ENCODE measurements at regions not wholly inside any gene's neighbourhood (a gene's known extent, or its start where the extent isn't known, plus 50 kb on each side); places are given as distances from the start of the nearest gene placed in this dataset.

GRCh38 chr7:68729371-68729770, 868.9 kb upstream of the AUTS2 start:
- H3K4me1 ChIP-seq (ENCODE audit: control insufficient read depth, insufficient read depth, low read length): no peaks in the 10 kb centered on the region
- no peak for ATAC-seq
- Mint-ChIP-seq H3K4me1 (no peaks in the 10 kb centered on the region), H3K4me3 (no peak overlapping the region), H3K9me3 (peaks cover 4 to 6% of the 10 kb centered on the region in 2 donors), H3K27ac (no peak overlapping the region), H3K27me3 (ENCODE audit: low read depth in 2 of 2) (no peaks in the 10 kb centered on the region), H3K36me3 (no peaks in the 10 kb centered on the region)
- intact Hi-C loops (cut with micrococcal nuclease): no loop called here
- no peak for DNase-seq
- H3K27ac ChIP-seq (ENCODE audit: low read length): no peak overlapping the region
- H3K4me3 ChIP-seq (ENCODE audit: low read length): no peak overlapping the region
- TF ChIP-seq CTCF (IDR thresholded peaks at IDR 0.05): no peak
- peaks cover 2% of the 10 kb centered on the region for H3K9me3 ChIP-seq (ENCODE audit: control insufficient read depth, insufficient read depth, low read length)
- H3K27me3 ChIP-seq (ENCODE audit: control insufficient read depth, insufficient read depth, low read length): no peaks in the 10 kb centered on the region
- 83% methylated on average over 7 of the region's 7 CpGs for WGBS (ENCODE audit: insufficient coverage)
- H3K36me3 ChIP-seq (ENCODE audit: control insufficient read depth, insufficient read depth, low read length): no peaks in the 10 kb centered on the region

GRCh38 chr7:68730194-68730593, 868.1 kb upstream of the AUTS2 start:
- 91% methylated on average over 2 of the region's 2 CpGs for WGBS (ENCODE audit: insufficient coverage)
- no peak overlapping the region for H3K4me3 ChIP-seq (ENCODE audit: low read length)
- TF ChIP-seq CTCF (IDR thresholded peaks at IDR 0.05): no peak
- no peak for ATAC-seq
- peaks cover 2% of the 10 kb centered on the region for H3K9me3 ChIP-seq (ENCODE audit: control insufficient read depth, insufficient read depth, low read length)
- no peak overlapping the region for H3K4me3 Mint-ChIP-seq
- H3K27ac ChIP-seq (ENCODE audit: low read length): no peak overlapping the region
- H3K4me1 Mint-ChIP-seq: no peaks in the 10 kb centered on the region
- DNase-seq: no peak
- H3K27me3 Mint-ChIP-seq (ENCODE audit: low read depth in 2 of 2): no peaks in the 10 kb centered on the region
- H3K9me3 Mint-ChIP-seq: peaks cover 5 to 9% of the 10 kb centered on the region in 2 donors
- H3K36me3 ChIP-seq (ENCODE audit: control insufficient read depth, insufficient read depth, low read length): no peaks in the 10 kb centered on the region
- H3K4me1 ChIP-seq (ENCODE audit: control insufficient read depth, insufficient read depth, low read length): no peaks in the 10 kb centered on the region
- intact Hi-C loops (cut with micrococcal nuclease): no loop called here
- H3K36me3 Mint-ChIP-seq: no peaks in the 10 kb centered on the region
- no peaks in the 10 kb centered on the region for H3K27me3 ChIP-seq (ENCODE audit: control insufficient read depth, insufficient read depth, low read length)
- H3K27ac Mint-ChIP-seq: no peak overlapping the region

GRCh38 chr7:68730964-68731363, 867.3 kb upstream of the AUTS2 start:
- DNase-seq (no peak), ATAC-seq (no peak)
- no peaks in the 10 kb centered on the region for H3K27me3 Mint-ChIP-seq (ENCODE audit: low read depth in 2 of 2)
- TF ChIP-seq CTCF (IDR thresholded peaks at IDR 0.05): no peak
- H3K4me1 Mint-ChIP-seq: no peaks in the 10 kb centered on the region
- Histone ChIP-seq H3K27me3 (ENCODE audit: control insufficient read depth, insufficient read depth, low read length) (no peaks in the 10 kb centered on the region), H3K4me3 (ENCODE audit: low read length) (no peak overlapping the region), H3K9me3 (ENCODE audit: control insufficient read depth, insufficient read depth, low read length) (peaks cover 5% of the 10 kb centered on the region), H3K36me3 (ENCODE audit: control insufficient read depth, insufficient read depth, low read length) (no peaks in the 10 kb centered on the region), H3K4me1 (ENCODE audit: control insufficient read depth, insufficient read depth, low read length) (no peaks in the 10 kb centered on the region), H3K27ac (ENCODE audit: low read length) (no peak overlapping the region)
- H3K9me3 Mint-ChIP-seq: peaks cover 5 to 9% of the 10 kb centered on the region in 2 donors
- intact Hi-C loops (cut with micrococcal nuclease): no loop called here
- H3K36me3 Mint-ChIP-seq: no peaks in the 10 kb centered on the region
- no peak overlapping the region for H3K4me3 Mint-ChIP-seq
- no peak overlapping the region for H3K27ac Mint-ChIP-seq

Data from natural killer cell (primary cell).